Type B pancreatic cell (in vitro differentiated cells): ENCODE measurements at regions not wholly inside any gene's neighbourhood (a gene's known extent, or its start where the extent isn't known, plus 50 kb on each side); places are given as distances from the start of the nearest gene placed in this dataset.

Experiments
- DNase-seq: peaks from one replicate; pipeline ENCODE4 v3.0.0; 2021; ENCODE audit warnings: mixed read lengths; ENCODE audit not compliant: unreplicated experiment; ENCODE audit errors: extremely low spot score
- H3K27ac Mint-ChIP-seq: 2 replicates; pipeline ENCODE4 v1.8.0; 2021; ENCODE audit warnings: mild to moderate bottlenecking, mixed read lengths
- H3K27me3 Mint-ChIP-seq: 2 replicates; pipeline ENCODE4 v1.8.0; 2021; ENCODE audit warnings: mixed read lengths
- H3K36me3 Mint-ChIP-seq: 2 replicates; pipeline ENCODE4 v1.8.0; 2021; ENCODE audit warnings: mixed read lengths
- H3K4me1 Mint-ChIP-seq: one replicate; pipeline ENCODE4 v1.8.0; 2021; ENCODE audit warnings: mixed read lengths; ENCODE audit not compliant: unreplicated experiment
- H3K4me3 Mint-ChIP-seq: 2 replicates; pipeline ENCODE4 v1.8.0; 2021; ENCODE audit warnings: mild to moderate bottlenecking, mixed read lengths
- H3K9me3 Mint-ChIP-seq: 2 replicates; pipeline ENCODE4 v1.8.0; 2021; ENCODE audit warnings: mixed read lengths
- CTCF ChIP-seq: fragments of 200-600 bp; sonication (generic); conservative IDR thresholded peaks from 2 replicates; pipeline ENCODE4 v1.5.0; 2021; ENCODE audit warnings: antibody characterized with exemption, mild to moderate bottlenecking

- Mint-ChIP-seq H3K27ac (no peak overlapping the region), H3K4me3 (no peak overlapping the region), H3K4me1 (peaks cover 20% of the 10 kb centered on the region), H3K9me3 (peaks cover 3% of the 10 kb centered on the region), H3K36me3 (no peaks in the 10 kb centered on the region), H3K27me3 (peaks cover 29% of the 10 kb centered on the region)
- no peak for DNase-seq
- no peak for TF ChIP-seq CTCF
Measured at GRCh38 chr17:79560527-79560926, 50.3 kb downstream of the RBFOX3 start.

GRCh38 chr17:79559111-79559887, 51.6 kb downstream of the RBFOX3 start:
- Mint-ChIP-seq H3K4me1 (peaks cover 20% of the 10 kb centered on the region), H3K4me3 (no peak overlapping the region), H3K36me3 (no peaks in the 10 kb centered on the region), H3K9me3 (peaks cover 6% of the 10 kb centered on the region), H3K27ac (no peak overlapping the region), H3K27me3 (peaks cover 29% of the 10 kb centered on the region)
- DNase-seq: no peak
- TF ChIP-seq CTCF: no peak

GRCh38 chr17:79558091-79558900, 52.6 kb downstream of the RBFOX3 start:
- peaks cover 6% of the 10 kb centered on the region for H3K9me3 Mint-ChIP-seq
- no peak for TF ChIP-seq CTCF
- DNase-seq: no peak
- H3K27me3 Mint-ChIP-seq: peaks cover 22% of the 10 kb centered on the region
- H3K27ac Mint-ChIP-seq: no peak overlapping the region
- H3K4me1 Mint-ChIP-seq: peaks cover 20% of the 10 kb centered on the region
- H3K36me3 Mint-ChIP-seq: no peaks in the 10 kb centered on the region
- peak overlapping the region; percentile 34 for H3K4me3 Mint-ChIP-seq

- Mint-ChIP-seq H3K27ac (no peak overlapping the region), H3K27me3 (peaks cover 15% of the 10 kb centered on the region), H3K4me3 (peak overlapping the region; percentile 34), H3K9me3 (peaks cover 6% of the 10 kb centered on the region), H3K36me3 (no peaks in the 10 kb centered on the region), H3K4me1 (peaks cover 18% of the 10 kb centered on the region)
- TF ChIP-seq CTCF: no peak
- no peak for DNase-seq
Measured at GRCh38 chr17:79557276-79558090, 53.4 kb downstream of the RBFOX3 start.

- Mint-ChIP-seq H3K27ac (no peak overlapping the region), H3K4me1 (peaks cover 12% of the 10 kb centered on the region)
- no peak for TF ChIP-seq CTCF
Measured at GRCh38 chr17:79556271-79556670, 54.6 kb downstream of the RBFOX3 start.

More at GRCh38 chr17:79556271-79556670, 54.6 kb downstream of the RBFOX3 start:
- no peak overlapping the region for H3K4me3 Mint-ChIP-seq
- H3K9me3 Mint-ChIP-seq: peaks cover 6% of the 10 kb centered on the region
- DNase-seq: no peak
- H3K27me3 Mint-ChIP-seq: peaks cover 12% of the 10 kb centered on the region
- H3K36me3 Mint-ChIP-seq: no peaks in the 10 kb centered on the region
